Activated CD8-positive, alpha-beta memory T cell treated with anti-CD3 and anti-CD28 coated beads, Interleukin-2, amount 10 ng/mL, durations not matched to agents 7 days and 5 days (primary cell): ENCODE measurements at regions not wholly inside any gene's neighbourhood (a gene's known extent, or its start where the extent isn't known, plus 50 kb on each side); places are given as distances from the start of the nearest gene placed in this dataset.

ENCODE experiments used
- ATAC-seq: fragments of 150-1000 bp; cut with Tn5 transposase; one replicate; pipeline ENCODE4 v1.10.0; 2021; ENCODE audit warnings: moderate library complexity
- CTCF ChIA-PET: fragments of 350-600 bp; sonication (Branson Sonifier 250); formaldehyde crosslinking; loops from one replicate; lab custom pipeline; 2021; ENCODE audit warnings: antibody characterized with exemption; lab: Charles Lee
- DNase-seq: peaks from one replicate; pipeline ENCODE4 v3.0.0-alpha.2; 2020
- H3K27ac Mint-ChIP-seq: one replicate; pipeline ENCODE4 v1.8.0; 2021; ENCODE audit warnings: mild to moderate bottlenecking, mixed read lengths
- H3K27me3 Mint-ChIP-seq: one replicate; pipeline ENCODE4 v1.8.0; 2021; ENCODE audit warnings: mixed read lengths
- H3K36me3 Mint-ChIP-seq: one replicate; pipeline ENCODE4 v1.8.0; 2021; ENCODE audit warnings: mild to moderate bottlenecking, mixed read lengths
- H3K4me1 Mint-ChIP-seq: one replicate; pipeline ENCODE4 v1.8.0; 2021; ENCODE audit warnings: mixed read lengths
- H3K4me3 Mint-ChIP-seq: one replicate; pipeline ENCODE4 v1.8.0; 2021; ENCODE audit warnings: mild to moderate bottlenecking, moderate library complexity, mixed read lengths
- H3K9me3 Mint-ChIP-seq: one replicate; pipeline ENCODE4 v1.8.0; 2022; ENCODE audit warnings: low read depth, mixed read lengths

- ATAC-seq, result no peak
- H3K36me3 Mint-ChIP-seq, result no peaks in the 10 kb centered on the region
- no peak overlapping the region for H3K4me3 Mint-ChIP-seq
- DNase-seq, result no peak
- CTCF ChIA-PET, result interaction anchor here (1.0 kb wide), 1 partner anchor 12 kb away, joined by 3 read pairs; no protein-coding TSS in a partner anchor
- H3K27ac Mint-ChIP-seq, result no peak overlapping the region
- H3K9me3 Mint-ChIP-seq, result no peaks in the 10 kb centered on the region
- H3K4me1 Mint-ChIP-seq, result no peaks in the 10 kb centered on the region
- H3K27me3 Mint-ChIP-seq, result no peaks in the 10 kb centered on the region
These were observed 119.0 kb upstream of the TMEFF2 start for GRCh38 chr2:192313773-192314172.

GRCh38 chr2:192311701-192312460 lies 117.1 kb upstream of the TMEFF2 start:
- ATAC-seq, result no peak
- H3K4me3 Mint-ChIP-seq, result no peak overlapping the region
- no peaks in the 10 kb centered on the region for H3K27me3 Mint-ChIP-seq
- H3K27ac Mint-ChIP-seq, result no peak overlapping the region
- no peaks in the 10 kb centered on the region for H3K4me1 Mint-ChIP-seq
- no peak for DNase-seq
- H3K9me3 Mint-ChIP-seq, result no peaks in the 10 kb centered on the region
- no peaks in the 10 kb centered on the region for H3K36me3 Mint-ChIP-seq
- CTCF ChIA-PET, result no interaction called here

GRCh38 chr2:192307530-192307929 lies 112.8 kb upstream of the TMEFF2 start:
- Mint-ChIP-seq H3K4me1 (no peaks in the 10 kb centered on the region), H3K27ac (no peak overlapping the region), H3K4me3 (no peak overlapping the region), H3K36me3 (no peaks in the 10 kb centered on the region), H3K27me3 (no peaks in the 10 kb centered on the region), H3K9me3 (no peaks in the 10 kb centered on the region)
- DNase-seq (no peak), ATAC-seq (no peak)
- CTCF ChIA-PET, result no interaction called here

- DNase-seq (no peak), ATAC-seq (no peak)
- Mint-ChIP-seq H3K36me3 (no peaks in the 10 kb centered on the region), H3K4me1 (no peaks in the 10 kb centered on the region), H3K4me3 (no peak overlapping the region), H3K9me3 (no peaks in the 10 kb centered on the region), H3K27ac (no peak overlapping the region), H3K27me3 (no peaks in the 10 kb centered on the region)
- CTCF ChIA-PET, result no interaction called here
These were observed 103.9 kb upstream of the TMEFF2 start for GRCh38 chr2:192298664-192299063.

GRCh38 chr2:192292478-192292877 lies 97.7 kb upstream of the TMEFF2 start:
- no peak for ATAC-seq
- Mint-ChIP-seq H3K4me1 (no peaks in the 10 kb centered on the region), H3K9me3 (no peaks in the 10 kb centered on the region), H3K27ac (no peak overlapping the region), H3K4me3 (no peak overlapping the region), H3K27me3 (no peaks in the 10 kb centered on the region), H3K36me3 (no peaks in the 10 kb centered on the region)
- CTCF ChIA-PET, result no interaction called here
- no peak for DNase-seq

- H3K4me3 Mint-ChIP-seq, result no peak overlapping the region
- H3K36me3 Mint-ChIP-seq, result no peaks in the 10 kb centered on the region
- ATAC-seq (no peak), DNase-seq (no peak)
- no peaks in the 10 kb centered on the region for H3K4me1 Mint-ChIP-seq
- CTCF ChIA-PET, result no interaction called here
- no peaks in the 10 kb centered on the region for H3K27me3 Mint-ChIP-seq
- H3K9me3 Mint-ChIP-seq, result no peaks in the 10 kb centered on the region
- H3K27ac Mint-ChIP-seq, result no peak overlapping the region
These were observed 93.6 kb upstream of the TMEFF2 start for GRCh38 chr2:192288295-192288694.

- Mint-ChIP-seq H3K4me3 (no peak overlapping the region), H3K27me3 (no peaks in the 10 kb centered on the region), H3K4me1 (no peaks in the 10 kb centered on the region), H3K27ac (no peak overlapping the region), H3K36me3 (no peaks in the 10 kb centered on the region), H3K9me3 (no peaks in the 10 kb centered on the region)
- no peak for DNase-seq
- CTCF ChIA-PET, result no interaction called here
- ATAC-seq, result no peak
These were observed 91.5 kb upstream of the TMEFF2 start for GRCh38 chr2:192286093-192286701.

GRCh38 chr2:192283450-192283849 lies 88.7 kb upstream of the TMEFF2 start:
- CTCF ChIA-PET, result no interaction called here
- H3K4me3 Mint-ChIP-seq, result no peak overlapping the region
- DNase-seq, result no peak
- no peak for ATAC-seq
- H3K27me3 Mint-ChIP-seq, result no peaks in the 10 kb centered on the region
- H3K27ac Mint-ChIP-seq, result no peak overlapping the region
- no peaks in the 10 kb centered on the region for H3K36me3 Mint-ChIP-seq
- no peaks in the 10 kb centered on the region for H3K9me3 Mint-ChIP-seq
- no peaks in the 10 kb centered on the region for H3K4me1 Mint-ChIP-seq

GRCh38 chr2:192278701-192279100 lies 84.0 kb upstream of the TMEFF2 start:
- DNase-seq (no peak), ATAC-seq (no peak)
- Mint-ChIP-seq H3K9me3 (peaks cover 2% of the 10 kb centered on the region), H3K4me1 (no peaks in the 10 kb centered on the region), H3K36me3 (no peaks in the 10 kb centered on the region), H3K27me3 (no peaks in the 10 kb centered on the region), H3K27ac (no peak overlapping the region), H3K4me3 (no peak overlapping the region)
- CTCF ChIA-PET, result no interaction called here

GRCh38 chr2:192277494-192278109 lies 82.9 kb upstream of the TMEFF2 start:
- Mint-ChIP-seq H3K36me3 (no peaks in the 10 kb centered on the region), H3K4me3 (no peak overlapping the region), H3K27me3 (no peaks in the 10 kb centered on the region), H3K9me3 (peaks cover 2% of the 10 kb centered on the region), H3K4me1 (no peaks in the 10 kb centered on the region), H3K27ac (no peak overlapping the region)
- DNase-seq (no peak), ATAC-seq (no peak)
- CTCF ChIA-PET, result no interaction called here

- no peak for ATAC-seq
These were observed 80.9 kb upstream of the TMEFF2 start for GRCh38 chr2:192275632-192276031.

GRCh38 chr2:192267484-192267883 lies 72.8 kb upstream of the TMEFF2 start:
- H3K4me1 Mint-ChIP-seq, result no peaks in the 10 kb centered on the region
- CTCF ChIA-PET, result interaction anchor here (0.6 kb wide), 1 partner anchor 1262 kb away, joined by 3 read pairs; no protein-coding TSS in a partner anchor
- ATAC-seq, result no peak

More at GRCh38 chr2:192275632-192276031, 80.9 kb upstream of the TMEFF2 start:
- CTCF ChIA-PET, result no interaction called here
- no peak for DNase-seq
- H3K4me3 Mint-ChIP-seq, result no peak overlapping the region
- no peak overlapping the region for H3K27ac Mint-ChIP-seq
- no peaks in the 10 kb centered on the region for H3K4me1 Mint-ChIP-seq
- no peaks in the 10 kb centered on the region for H3K27me3 Mint-ChIP-seq
- H3K9me3 Mint-ChIP-seq, result peaks cover 2% of the 10 kb centered on the region
- no peaks in the 10 kb centered on the region for H3K36me3 Mint-ChIP-seq

GRCh38 chr2:192265751-192266150 lies 71.0 kb upstream of the TMEFF2 start:
- H3K27ac Mint-ChIP-seq, result no peak overlapping the region
- H3K36me3 Mint-ChIP-seq, result no peaks in the 10 kb centered on the region
- DNase-seq, result no peak
- no peak for ATAC-seq
- no peaks in the 10 kb centered on the region for H3K9me3 Mint-ChIP-seq
- CTCF ChIA-PET, result no interaction called here
- H3K27me3 Mint-ChIP-seq, result no peaks in the 10 kb centered on the region
- H3K4me3 Mint-ChIP-seq, result no peak overlapping the region
- no peaks in the 10 kb centered on the region for H3K4me1 Mint-ChIP-seq

More at GRCh38 chr2:192267484-192267883, 72.8 kb upstream of the TMEFF2 start:
- Mint-ChIP-seq H3K36me3 (no peaks in the 10 kb centered on the region), H3K27ac (no peak overlapping the region), H3K9me3 (no peaks in the 10 kb centered on the region), H3K27me3 (no peaks in the 10 kb centered on the region), H3K4me3 (no peak overlapping the region)
- no peak for DNase-seq

GRCh38 chr2:192254444-192254843 lies 59.7 kb upstream of the TMEFF2 start:
- ATAC-seq (no peak), DNase-seq (no peak)
- no peak overlapping the region for H3K27ac Mint-ChIP-seq
- H3K27me3 Mint-ChIP-seq, result no peaks in the 10 kb centered on the region
- H3K4me1 Mint-ChIP-seq, result no peaks in the 10 kb centered on the region
- H3K9me3 Mint-ChIP-seq, result no peaks in the 10 kb centered on the region
- no peak overlapping the region for H3K4me3 Mint-ChIP-seq
- no peaks in the 10 kb centered on the region for H3K36me3 Mint-ChIP-seq
- CTCF ChIA-PET, result no interaction called here
